ENCODE measurements at regions not wholly inside any gene's neighbourhood (a gene's known extent, or its start where the extent isn't known, plus 50 kb on each side); places are given as distances from the start of the nearest gene placed in this dataset.

- Histone ChIP-seq H3K4me3 (ENCODE audit: insufficient read depth in 1 of 2, low read depth in 1 of 2, low read length in 2 of 2) (no peak overlapping the region), H3K9ac (ENCODE audit: low read length) (no peak overlapping the region), H3K4me1 (ENCODE audit: control insufficient read depth, insufficient read depth, low read depth, low read length) (no peaks in the 10 kb centered on the region), H3K27ac (ENCODE audit: low read length, poor library complexity, severe bottlenecking) (no peak overlapping the region), H3K18ac (ENCODE audit: low read depth in 1 of 2, low read length in 2 of 2) (no peak overlapping the region), H2AK5ac (ENCODE audit: low read length, severe bottlenecking) (no peak overlapping the region), H3K79me1 (replicated peaks; ENCODE audit: low read length, poor library complexity, severe bottlenecking) (no peaks in the 10 kb centered on the region), H3K36me3 (ENCODE audit: control insufficient read depth in 1 of 2, insufficient read depth in 2 of 2, low read depth in 1 of 2, low read length in 2 of 2) (no peaks in the 10 kb centered on the region), H2BK12ac (ENCODE audit: low read length in 2 of 2) (no peak overlapping the region), H3K23ac (ENCODE audit: low read length in 2 of 2) (no peak overlapping the region), H2BK120ac (ENCODE audit: low read depth, low read length) (no peak overlapping the region), H3K9me3 (ENCODE audit: control insufficient read depth, low read length) (no peaks in the 10 kb centered on the region), H4K8ac (ENCODE audit: low read length) (no peak overlapping the region), H3K27me3 (ENCODE audit: control insufficient read depth in 1 of 2, insufficient read depth in 1 of 2, low read length in 2 of 2) (no peaks in the 10 kb centered on the region), H2BK5ac (ENCODE audit: low read depth, low read length, poor library complexity, severe bottlenecking) (no peak overlapping the region), H2BK15ac (ENCODE audit: low read depth, poor library complexity, severe bottlenecking) (no peak overlapping the region), H3K4me2 (ENCODE audit: low read length, poor library complexity, severe bottlenecking) (no peak overlapping the region), H4K91ac (ENCODE audit: low read length) (no peak overlapping the region), H3K4ac (ENCODE audit: low read depth in 1 of 2, low read length in 2 of 2) (no peak overlapping the region), H2AFZ (ENCODE audit: low read depth, low read length) (no peak overlapping the region), H3K14ac (ENCODE audit: low read length in 2 of 2) (no peak overlapping the region)
- 100% methylated on average over 1 of the region's 1 CpG for WGBS
- DNase-seq, result no peak
Observed at GRCh38 chr18:42582266-42582665, 533.2 kb downstream of the RIT2 start.

- no peaks in the 10 kb centered on the region for H3K36me3 ChIP-seq (ENCODE audit: control insufficient read depth in 1 of 2, insufficient read depth in 2 of 2, low read depth in 1 of 2, low read length in 2 of 2)
- no peak overlapping the region for H3K14ac ChIP-seq (ENCODE audit: low read length in 2 of 2)
- no peak overlapping the region for H3K23ac ChIP-seq (ENCODE audit: low read length in 2 of 2)
- H2AFZ ChIP-seq (ENCODE audit: low read depth, low read length), result no peak overlapping the region
- H2BK12ac ChIP-seq (ENCODE audit: low read length in 2 of 2), result no peak overlapping the region
- H2BK120ac ChIP-seq (ENCODE audit: low read depth, low read length), result no peak overlapping the region
- H2BK15ac ChIP-seq (ENCODE audit: low read depth, poor library complexity, severe bottlenecking), result no peak overlapping the region
- WGBS, result 42% methylated on average over 1 of the region's 1 CpG
- no peak overlapping the region for H2AK5ac ChIP-seq (ENCODE audit: low read length, severe bottlenecking)
- no peak overlapping the region for H3K9ac ChIP-seq (ENCODE audit: low read length)
- peak; percentile 23 for DNase-seq
- no peak overlapping the region for H4K91ac ChIP-seq (ENCODE audit: low read length)
- H2BK5ac ChIP-seq (ENCODE audit: low read depth, low read length, poor library complexity, severe bottlenecking), result no peak overlapping the region
- no peak overlapping the region for H3K4me3 ChIP-seq (ENCODE audit: insufficient read depth in 1 of 2, low read depth in 1 of 2, low read length in 2 of 2)
- H3K27me3 ChIP-seq (ENCODE audit: control insufficient read depth in 1 of 2, insufficient read depth in 1 of 2, low read length in 2 of 2), result no peaks in the 10 kb centered on the region
- no peak overlapping the region for H4K8ac ChIP-seq (ENCODE audit: low read length)
- H3K4me1 ChIP-seq (ENCODE audit: control insufficient read depth, insufficient read depth, low read depth, low read length), result no peaks in the 10 kb centered on the region
- H3K4ac ChIP-seq (ENCODE audit: low read depth in 1 of 2, low read length in 2 of 2), result no peak overlapping the region
- no peaks in the 10 kb centered on the region for H3K79me1 ChIP-seq (replicated peaks; ENCODE audit: low read length, poor library complexity, severe bottlenecking)
- H3K9me3 ChIP-seq (ENCODE audit: control insufficient read depth, low read length), result no peaks in the 10 kb centered on the region
- H3K18ac ChIP-seq (ENCODE audit: low read depth in 1 of 2, low read length in 2 of 2), result no peak overlapping the region
- H3K4me2 ChIP-seq (ENCODE audit: low read length, poor library complexity, severe bottlenecking), result no peak overlapping the region
- H3K27ac ChIP-seq (ENCODE audit: low read length, poor library complexity, severe bottlenecking), result no peak overlapping the region
Observed at GRCh38 chr18:42583283-42583731, 532.2 kb downstream of the RIT2 start.

GRCh38 chr18:42586601-42587000 lies 528.9 kb downstream of the RIT2 start:
- Histone ChIP-seq H2BK12ac (ENCODE audit: low read length in 2 of 2) (no peak overlapping the region), H3K14ac (ENCODE audit: low read length in 2 of 2) (no peak overlapping the region), H3K27me3 (ENCODE audit: control insufficient read depth in 1 of 2, insufficient read depth in 1 of 2, low read length in 2 of 2) (no peaks in the 10 kb centered on the region), H4K8ac (ENCODE audit: low read length) (no peak overlapping the region), H2BK15ac (ENCODE audit: low read depth, poor library complexity, severe bottlenecking) (no peak overlapping the region), H3K79me1 (replicated peaks; ENCODE audit: low read length, poor library complexity, severe bottlenecking) (no peaks in the 10 kb centered on the region), H3K4me2 (ENCODE audit: low read length, poor library complexity, severe bottlenecking) (no peak overlapping the region), H4K91ac (ENCODE audit: low read length) (no peak overlapping the region), H3K9ac (ENCODE audit: low read length) (no peak overlapping the region), H3K4ac (ENCODE audit: low read depth in 1 of 2, low read length in 2 of 2) (no peak overlapping the region), H3K9me3 (ENCODE audit: control insufficient read depth, low read length) (no peaks in the 10 kb centered on the region), H3K4me3 (ENCODE audit: insufficient read depth in 1 of 2, low read depth in 1 of 2, low read length in 2 of 2) (no peak overlapping the region), H2BK120ac (ENCODE audit: low read depth, low read length) (no peak overlapping the region), H3K23ac (ENCODE audit: low read length in 2 of 2) (no peak overlapping the region), H3K4me1 (ENCODE audit: control insufficient read depth, insufficient read depth, low read depth, low read length) (no peaks in the 10 kb centered on the region), H2AFZ (ENCODE audit: low read depth, low read length) (no peak overlapping the region), H3K36me3 (ENCODE audit: control insufficient read depth in 1 of 2, insufficient read depth in 2 of 2, low read depth in 1 of 2, low read length in 2 of 2) (no peaks in the 10 kb centered on the region), H3K27ac (ENCODE audit: low read length, poor library complexity, severe bottlenecking) (no peak overlapping the region), H3K18ac (ENCODE audit: low read depth in 1 of 2, low read length in 2 of 2) (no peak overlapping the region), H2AK5ac (ENCODE audit: low read length, severe bottlenecking) (no peak overlapping the region), H2BK5ac (ENCODE audit: low read depth, low read length, poor library complexity, severe bottlenecking) (no peak overlapping the region)
- WGBS, result 93% methylated on average over 2 of the region's 2 CpGs
- DNase-seq, result no peak

GRCh38 chr18:42588786-42589185 lies 526.7 kb downstream of the RIT2 start:
- H3K9ac ChIP-seq (ENCODE audit: low read length), result no peak overlapping the region
- H2BK15ac ChIP-seq (ENCODE audit: low read depth, poor library complexity, severe bottlenecking), result no peak overlapping the region
- no peak overlapping the region for H2BK120ac ChIP-seq (ENCODE audit: low read depth, low read length)
- no peaks in the 10 kb centered on the region for H3K36me3 ChIP-seq (ENCODE audit: control insufficient read depth in 1 of 2, insufficient read depth in 2 of 2, low read depth in 1 of 2, low read length in 2 of 2)
- H3K4me3 ChIP-seq (ENCODE audit: insufficient read depth in 1 of 2, low read depth in 1 of 2, low read length in 2 of 2), result no peak overlapping the region
- no peak overlapping the region for H3K14ac ChIP-seq (ENCODE audit: low read length in 2 of 2)
- no peak overlapping the region for H2BK12ac ChIP-seq (ENCODE audit: low read length in 2 of 2)
- no peaks in the 10 kb centered on the region for H3K9me3 ChIP-seq (ENCODE audit: control insufficient read depth, low read length)
- H3K27ac ChIP-seq (ENCODE audit: low read length, poor library complexity, severe bottlenecking), result no peak overlapping the region
- H2AFZ ChIP-seq (ENCODE audit: low read depth, low read length), result no peak overlapping the region
- H2BK5ac ChIP-seq (ENCODE audit: low read depth, low read length, poor library complexity, severe bottlenecking), result no peak overlapping the region
- no peak for DNase-seq
- H2AK5ac ChIP-seq (ENCODE audit: low read length, severe bottlenecking), result no peak overlapping the region
- WGBS, result no CpG with 5 or more reads among the region's 3 CpGs
- no peak overlapping the region for H4K8ac ChIP-seq (ENCODE audit: low read length)
- no peaks in the 10 kb centered on the region for H3K4me1 ChIP-seq (ENCODE audit: control insufficient read depth, insufficient read depth, low read depth, low read length)
- no peak overlapping the region for H3K4me2 ChIP-seq (ENCODE audit: low read length, poor library complexity, severe bottlenecking)
- H3K79me1 ChIP-seq (replicated peaks; ENCODE audit: low read length, poor library complexity, severe bottlenecking), result no peaks in the 10 kb centered on the region
- H3K27me3 ChIP-seq (ENCODE audit: control insufficient read depth in 1 of 2, insufficient read depth in 1 of 2, low read length in 2 of 2), result no peaks in the 10 kb centered on the region
- H3K23ac ChIP-seq (ENCODE audit: low read length in 2 of 2), result no peak overlapping the region
- H4K91ac ChIP-seq (ENCODE audit: low read length), result no peak overlapping the region
- no peak overlapping the region for H3K4ac ChIP-seq (ENCODE audit: low read depth in 1 of 2, low read length in 2 of 2)
- H3K18ac ChIP-seq (ENCODE audit: low read depth in 1 of 2, low read length in 2 of 2), result no peak overlapping the region

Data from mesenchymal stem cell (in vitro differentiated cells and primary cell).